GM19468 (cell line): ENCODE measurements at regions not wholly inside any gene's neighbourhood (a gene's known extent, or its start where the extent isn't known, plus 50 kb on each side); places are given as distances from the start of the nearest gene placed in this dataset.

ENCODE experiments used
- ATAC-seq: cut with Tn5 transposase; IDR thresholded peaks from one replicate; pipeline ENCODE4 v1.9.1; 2021; ENCODE audit warnings: mild to moderate bottlenecking, moderate library complexity, moderate number of reproducible peaks; ENCODE audit not compliant: unreplicated experiment; ENCODE audit errors: extremely low read depth

DNA sequence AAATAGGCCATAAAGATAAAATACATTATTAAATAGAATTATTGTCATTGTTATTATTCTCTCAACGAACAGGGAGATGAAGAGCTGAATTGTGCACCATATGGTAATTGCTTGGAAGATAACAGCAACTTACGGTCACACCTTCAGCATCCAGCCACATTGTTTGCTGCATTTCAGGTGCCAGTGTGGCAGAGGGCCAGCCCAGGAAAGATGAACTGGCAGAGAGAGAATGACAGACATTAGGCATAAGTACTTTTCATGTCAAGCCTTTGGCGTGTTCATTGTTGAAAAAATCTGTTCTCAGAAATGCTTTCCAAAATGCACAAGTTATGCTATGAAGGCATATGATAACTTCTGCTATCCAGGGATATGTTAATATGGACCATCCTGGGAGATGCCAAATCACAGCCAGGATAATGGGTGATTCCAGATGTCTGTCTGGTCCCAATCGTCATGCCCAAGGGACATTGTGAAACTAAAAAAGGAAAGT, 748.6 kb upstream of the PIK3C3 start:
- no peak for ATAC-seq

DNA sequence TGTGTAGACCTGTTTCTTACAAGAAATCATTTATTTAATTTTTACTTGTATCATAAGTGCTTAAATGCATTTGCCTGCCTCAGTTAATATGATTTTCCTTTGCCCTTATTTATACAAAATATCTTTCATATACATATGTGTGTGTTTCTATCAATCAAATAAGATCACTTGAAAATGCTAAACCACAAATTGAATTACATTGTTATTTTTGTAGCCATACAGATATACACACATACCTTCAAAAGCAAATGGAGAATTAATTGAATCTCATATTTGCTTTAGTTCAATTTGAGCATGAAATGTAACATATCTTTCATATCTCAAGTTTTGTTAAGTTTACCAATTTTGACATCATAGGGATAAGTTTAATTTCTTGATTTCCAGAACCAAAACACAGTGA, 755.8 kb upstream of the PIK3C3 start:
- no peak for ATAC-seq

DNA sequence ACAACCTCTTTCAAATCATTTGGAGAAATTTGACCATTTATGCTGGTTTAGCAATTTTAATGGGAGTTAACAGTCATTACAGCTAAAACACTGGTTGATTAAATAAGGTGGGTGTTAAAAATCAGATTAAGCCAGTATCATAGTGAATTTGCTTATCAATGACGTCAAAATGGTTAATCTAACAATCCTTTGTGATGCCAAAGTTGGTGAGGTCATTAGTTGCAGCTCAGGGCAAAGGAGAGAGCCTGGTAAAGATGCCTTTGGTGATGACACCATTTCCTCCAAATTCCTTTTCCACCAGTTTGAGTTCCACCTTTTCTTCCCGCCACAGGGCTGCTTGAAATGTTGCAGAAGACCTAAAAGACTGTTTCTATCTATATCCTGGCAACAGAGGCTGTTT, 757.1 kb upstream of the PIK3C3 start:
- ATAC-seq, result no peak

GRCh38 chr18:41170346-41170745, 784.7 kb upstream of the PIK3C3 start:
- no peak for ATAC-seq

- ATAC-seq, result no peak
Observed at GRCh38 chr18:41165625-41166024, 789.4 kb upstream of the PIK3C3 start.

DNA sequence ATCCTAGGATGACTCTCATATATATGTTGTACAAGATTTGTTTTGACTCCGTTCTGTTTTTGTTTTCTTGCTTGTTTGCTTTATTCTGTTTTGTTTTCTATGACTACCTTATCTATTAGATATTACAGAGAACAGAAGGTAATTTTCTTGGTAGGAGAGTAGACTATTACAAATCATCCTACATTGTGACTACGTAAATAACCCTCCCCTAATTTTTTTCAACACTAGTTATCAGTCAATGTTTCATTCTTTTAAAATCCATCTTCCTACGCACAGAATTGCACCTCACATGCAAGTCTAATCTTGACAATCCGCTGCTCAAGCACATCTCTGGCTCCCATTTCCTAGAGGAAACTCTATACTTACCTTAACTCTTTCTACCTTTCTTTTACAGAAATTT, 792.3 kb upstream of the PIK3C3 start:
- no peak for ATAC-seq

GRCh38 chr18:41162191-41162590, 792.8 kb upstream of the PIK3C3 start:
- ATAC-seq, result no peak

DNA sequence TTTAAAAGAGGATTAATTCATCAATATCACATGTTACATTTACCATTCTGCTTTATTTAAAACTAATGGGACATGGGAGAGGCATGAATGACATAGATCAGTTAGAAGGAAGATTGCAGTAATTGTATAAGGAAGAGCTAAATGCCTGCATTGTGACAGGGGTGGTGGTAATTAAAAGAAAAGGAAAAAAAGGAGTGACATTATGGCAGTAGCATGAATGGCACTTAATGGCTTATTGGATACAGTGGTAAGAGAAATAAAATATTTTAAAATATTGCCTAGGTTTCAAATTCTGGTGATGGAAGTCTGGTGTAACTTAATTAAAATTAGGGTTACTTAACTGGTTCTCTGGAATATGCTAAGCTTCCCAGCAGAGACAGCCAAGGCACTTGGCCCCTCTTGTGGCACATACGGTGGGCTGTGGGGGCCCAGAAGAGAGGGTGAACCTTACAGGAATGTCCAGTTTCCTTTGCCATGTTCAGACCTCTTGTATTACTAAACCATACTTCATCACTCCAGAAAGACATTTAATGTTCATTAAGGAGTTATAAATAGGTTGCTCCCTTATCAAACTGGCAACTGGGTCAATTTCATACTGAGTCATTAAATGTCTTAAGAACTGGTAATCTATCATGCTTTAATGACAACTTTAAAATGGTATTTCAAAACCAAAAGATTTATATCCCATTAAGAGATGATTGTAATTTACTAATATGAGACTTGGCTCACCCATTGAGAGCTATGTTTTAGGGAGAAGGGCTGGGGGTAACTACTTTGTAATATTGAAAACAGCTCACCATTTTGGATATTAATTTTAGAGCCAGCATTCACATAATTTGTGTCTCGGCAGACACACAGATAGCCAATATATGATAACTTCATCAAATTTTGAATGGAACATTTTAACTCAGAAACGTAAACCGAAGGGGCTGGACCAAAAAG, 798.9 kb upstream of the PIK3C3 start:
- no peak for ATAC-seq

DNA sequence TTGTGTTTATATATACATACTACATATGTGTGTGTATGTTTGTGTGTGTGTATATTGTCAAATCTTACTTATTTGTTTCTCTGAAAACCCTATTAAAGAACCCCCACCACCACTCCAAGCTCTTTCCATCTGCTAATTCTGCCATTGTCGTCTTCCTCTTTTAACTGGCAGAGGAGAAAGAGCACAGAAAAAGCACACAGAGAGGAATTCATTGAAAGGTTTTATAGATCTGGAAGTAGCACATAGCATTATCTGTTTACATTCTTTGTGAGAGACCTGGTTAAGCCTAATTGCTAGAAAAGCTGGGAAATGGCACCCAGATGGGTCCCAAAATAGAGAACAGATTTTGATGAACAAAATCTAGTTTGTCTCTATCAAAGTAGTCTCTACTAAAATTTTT, 800.0 kb upstream of the PIK3C3 start:
- no peak for ATAC-seq

DNA sequence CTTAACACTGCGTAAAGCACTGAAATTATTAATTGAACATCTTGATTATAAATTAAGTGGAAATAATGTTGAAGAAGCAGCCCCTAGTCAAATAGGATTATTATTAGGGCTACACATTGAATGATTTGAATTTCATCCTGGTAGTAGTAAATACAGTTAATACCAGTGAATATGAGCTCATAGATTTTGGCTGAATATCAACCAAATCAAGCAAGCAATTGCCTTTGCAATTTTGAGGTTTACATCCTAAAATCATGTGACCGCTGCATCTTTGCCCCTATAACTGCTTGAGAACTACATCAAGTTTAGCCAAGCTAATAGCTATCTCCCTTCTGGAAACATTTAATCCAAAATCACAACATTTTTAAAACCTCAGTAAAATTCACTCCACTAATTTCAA, 801.2 kb upstream of the PIK3C3 start:
- ATAC-seq, result no peak

DNA sequence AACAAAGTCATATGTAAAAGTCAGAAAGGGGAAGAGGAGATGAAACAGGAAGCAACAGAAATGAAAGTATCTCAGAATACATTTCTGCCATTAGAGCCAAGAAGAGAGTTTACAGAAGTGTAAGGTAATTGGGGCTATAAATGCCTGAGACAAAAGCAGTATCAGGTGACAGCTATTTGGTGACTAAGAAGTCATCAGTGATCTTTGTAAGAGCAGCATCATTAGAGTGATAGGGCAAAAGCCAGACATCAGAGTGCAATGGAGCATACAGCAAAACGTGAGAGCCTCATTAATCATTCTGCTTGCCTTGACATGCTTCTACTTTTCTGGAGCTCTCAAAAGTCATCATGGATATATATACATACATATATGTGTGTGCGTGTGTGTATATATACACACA, 804.7 kb upstream of the PIK3C3 start:
- ATAC-seq, result no peak

- ATAC-seq, result no peak
Observed at GRCh38 chr18:41146301-41146700, 808.7 kb upstream of the PIK3C3 start.

DNA sequence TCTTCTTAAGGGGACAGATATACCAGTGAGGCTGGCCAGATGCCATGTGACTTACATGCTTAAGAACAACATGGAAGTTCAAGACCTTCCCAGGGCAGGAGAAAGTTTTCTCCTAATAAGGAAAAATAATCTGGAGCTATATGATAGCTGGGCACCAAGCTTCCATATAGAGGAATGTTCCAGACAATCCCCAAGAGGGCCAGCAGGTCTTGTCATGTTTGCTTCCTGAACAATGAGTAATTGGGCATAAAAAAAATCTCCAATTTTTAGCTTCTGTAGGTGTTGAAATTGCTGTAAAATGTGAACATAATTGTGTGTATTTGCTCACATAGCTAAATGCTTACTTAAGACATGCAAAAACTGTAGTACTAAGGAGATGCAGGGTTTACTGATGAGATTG, 809.5 kb upstream of the PIK3C3 start:
- ATAC-seq, result no peak

GRCh38 chr18:41144441-41144840, 810.6 kb upstream of the PIK3C3 start:
- no peak for ATAC-seq

GRCh38 chr18:41140506-41140905, 814.5 kb upstream of the PIK3C3 start:
- ATAC-seq, result no peak

DNA sequence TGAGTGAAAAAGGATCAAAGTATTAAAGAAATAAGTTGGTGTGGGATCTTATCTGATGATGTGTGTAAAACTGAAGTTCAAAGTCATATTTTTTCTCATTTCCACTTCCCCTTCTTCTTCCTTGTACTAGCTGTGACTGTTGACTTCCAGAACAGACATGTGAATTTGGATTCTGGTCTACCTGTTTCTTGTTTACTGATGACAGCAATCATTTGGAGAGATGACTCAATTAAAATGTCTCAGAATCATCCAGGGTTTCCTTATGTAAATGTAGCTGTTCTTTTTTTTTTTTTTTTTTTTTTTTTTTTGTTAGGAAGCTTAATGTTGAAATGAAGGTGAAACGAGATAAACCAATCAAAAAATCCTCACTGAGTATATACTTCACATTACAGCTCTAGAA, 819.9 kb upstream of the PIK3C3 start:
- no peak for ATAC-seq

DNA sequence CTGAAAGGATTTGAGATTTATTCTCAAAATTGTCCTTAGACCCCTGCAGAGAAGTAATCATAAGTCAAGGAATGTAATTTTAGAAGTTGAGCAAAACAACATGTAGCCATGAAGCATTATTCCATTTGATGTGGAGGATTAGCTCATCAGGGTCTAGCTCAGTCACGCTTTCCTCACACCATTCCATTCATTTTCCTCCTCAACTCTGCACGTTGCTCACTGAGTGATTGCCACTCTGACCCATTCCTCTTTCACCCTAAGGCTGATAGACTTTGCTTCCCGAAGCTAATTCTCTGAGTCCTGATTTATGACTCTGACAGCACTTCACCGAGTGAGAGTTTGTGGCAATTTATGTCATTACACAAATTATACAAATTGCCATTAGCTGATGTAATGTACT, 820.6 kb upstream of the PIK3C3 start:
- ATAC-seq, result no peak

DNA sequence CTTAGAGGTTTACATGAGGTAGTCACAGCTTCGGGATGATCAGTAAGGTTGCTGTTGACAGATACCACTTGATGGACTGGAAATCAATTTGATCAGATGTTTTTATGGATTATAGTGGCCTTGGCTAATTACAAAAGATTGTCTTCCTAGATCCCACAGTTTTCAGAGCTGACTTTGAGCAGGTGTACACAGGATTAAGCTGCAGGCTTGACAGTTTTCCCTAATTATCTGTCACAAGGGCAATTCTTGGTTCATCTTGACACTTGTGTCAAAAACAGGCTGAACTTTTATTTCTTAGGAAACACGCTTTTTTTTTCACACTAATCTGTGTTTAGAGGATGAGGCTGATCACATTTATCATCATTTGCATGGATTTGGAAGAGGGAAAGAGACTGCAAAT, 824.0 kb upstream of the PIK3C3 start:
- no peak for ATAC-seq

DNA sequence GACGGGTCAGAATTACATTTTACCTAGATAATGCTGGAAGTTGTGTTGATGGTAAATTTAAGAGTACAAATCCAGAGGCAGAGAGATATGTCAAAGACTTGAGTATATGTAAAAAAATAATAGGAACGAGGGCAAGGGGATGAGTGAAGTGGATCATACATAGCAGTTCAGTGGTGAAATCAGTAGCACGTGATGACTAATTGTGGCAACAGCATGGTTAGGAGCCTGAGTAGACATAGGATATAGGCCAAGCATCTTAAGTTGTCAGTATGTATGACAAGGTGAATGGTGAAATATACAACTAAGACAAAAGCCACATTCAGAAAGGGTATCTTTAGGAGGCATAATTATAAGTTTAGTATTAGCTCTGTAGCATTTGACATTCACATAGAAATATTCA, 826.5 kb upstream of the PIK3C3 start:
- no peak for ATAC-seq

DNA sequence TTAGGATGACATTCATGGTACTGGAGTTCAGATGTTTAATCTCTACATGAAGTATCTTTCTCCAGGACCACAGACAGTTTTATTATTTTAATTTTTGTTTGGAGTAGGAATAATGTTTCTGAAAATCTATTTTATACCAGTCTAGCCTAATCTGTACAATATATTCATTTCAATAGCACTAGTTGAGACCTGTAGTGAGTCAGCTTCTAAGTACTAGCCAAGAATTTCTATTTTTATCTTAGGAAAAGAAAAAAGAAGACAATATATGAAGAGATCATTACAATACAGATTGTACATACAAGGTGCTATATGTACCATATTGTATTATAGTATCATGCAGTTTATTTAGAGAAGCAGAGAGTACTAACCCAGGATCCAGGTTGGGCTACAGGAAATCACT, 826.9 kb upstream of the PIK3C3 start:
- no peak for ATAC-seq

DNA sequence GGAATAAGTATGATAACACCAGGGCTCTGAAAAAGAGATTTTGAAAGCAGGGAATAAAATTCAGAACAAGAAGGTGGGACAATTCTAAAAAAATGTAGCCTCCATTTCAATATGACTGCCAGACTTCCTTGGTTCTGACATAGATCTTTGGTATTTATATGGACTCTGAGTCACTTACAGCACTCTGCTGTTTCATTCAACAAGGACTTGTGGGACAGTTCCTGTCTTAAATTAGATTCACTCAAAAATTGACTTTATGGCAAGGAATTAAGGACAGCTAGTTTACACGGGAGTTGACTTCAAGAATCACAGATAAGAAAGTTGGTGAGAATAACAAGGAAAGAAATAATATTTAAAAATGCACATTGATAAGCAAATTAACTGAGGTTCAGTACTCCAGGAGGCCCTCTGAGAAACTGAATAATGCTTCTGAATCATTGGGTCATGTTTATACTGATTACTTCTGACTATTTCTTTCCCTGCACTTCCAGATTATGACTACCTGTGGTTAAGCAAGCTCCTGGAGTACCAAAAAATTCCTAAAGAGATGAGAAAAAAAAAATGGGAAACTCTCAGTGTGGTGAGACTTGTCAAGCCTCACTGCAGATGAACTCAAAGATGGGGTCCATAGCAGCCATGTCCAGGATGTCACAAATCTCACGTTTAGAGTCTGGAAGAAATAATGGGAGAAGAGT, 828.3 kb upstream of the PIK3C3 start:
- ATAC-seq, result no peak
